CD1c-positive myeloid dendritic cell (primary cell): ENCODE measurements at regions not wholly inside any gene's neighbourhood (a gene's known extent, or its start where the extent isn't known, plus 50 kb on each side); places are given as distances from the start of the nearest gene placed in this dataset.
"Not testable (repeated sequence)": the region's sequence is repeated elsewhere in the genome, so short reads cannot be mapped to it uniquely, and the experiment has no call there.

Experiments
- DNase-seq: peaks from one replicate; pipeline ENCODE4 v3.0.0-alpha.2; 2016; ENCODE audit errors: extremely low spot score

GRCh38 chr11:80284946-80285785 is 844.3 kb upstream of the TENM4 start:
- no peak for DNase-seq

DNA sequence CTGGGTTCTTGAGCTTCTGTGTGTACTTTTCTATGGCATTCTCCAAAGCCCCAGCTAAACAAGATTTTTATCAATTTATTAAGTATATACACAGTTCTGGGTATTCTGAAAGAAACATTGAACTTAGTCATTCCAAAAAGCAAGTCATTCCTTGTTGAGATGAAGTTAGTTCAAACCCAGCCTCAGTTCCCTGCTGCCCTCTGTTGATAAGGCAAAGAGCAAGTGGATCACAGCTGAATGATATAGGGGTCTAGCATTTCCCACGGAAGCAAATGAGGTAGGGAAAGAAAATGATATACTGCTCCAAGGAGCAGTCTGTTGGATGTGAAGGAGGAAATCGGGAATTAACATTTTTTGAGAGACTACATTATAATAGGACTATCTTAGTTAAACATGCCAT is 841.8 kb upstream of the TENM4 start:
- no peak for DNase-seq

DNA sequence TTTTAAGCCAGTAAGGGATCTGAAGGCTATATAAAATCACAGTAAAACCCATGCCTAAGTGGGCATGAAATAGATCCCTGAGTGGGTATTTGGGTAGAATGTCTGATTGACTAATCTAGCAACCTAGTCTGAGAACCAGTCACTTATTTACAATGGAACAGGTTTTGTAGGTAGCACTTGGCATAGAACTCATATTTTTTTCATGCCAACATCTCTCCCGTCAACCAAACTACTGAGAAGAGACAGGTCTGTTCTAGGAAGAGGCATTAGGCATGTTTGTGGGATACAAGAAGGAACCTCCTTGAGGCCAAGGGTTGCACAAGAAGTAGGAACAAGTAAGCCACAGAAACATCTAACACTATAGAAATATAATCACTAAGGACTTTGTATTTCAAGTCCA is 840.4 kb upstream of the TENM4 start:
- DNase-seq: no peak

GRCh38 chr11:80280737-80281136 is 839.9 kb upstream of the TENM4 start:
- no peak for DNase-seq

DNA sequence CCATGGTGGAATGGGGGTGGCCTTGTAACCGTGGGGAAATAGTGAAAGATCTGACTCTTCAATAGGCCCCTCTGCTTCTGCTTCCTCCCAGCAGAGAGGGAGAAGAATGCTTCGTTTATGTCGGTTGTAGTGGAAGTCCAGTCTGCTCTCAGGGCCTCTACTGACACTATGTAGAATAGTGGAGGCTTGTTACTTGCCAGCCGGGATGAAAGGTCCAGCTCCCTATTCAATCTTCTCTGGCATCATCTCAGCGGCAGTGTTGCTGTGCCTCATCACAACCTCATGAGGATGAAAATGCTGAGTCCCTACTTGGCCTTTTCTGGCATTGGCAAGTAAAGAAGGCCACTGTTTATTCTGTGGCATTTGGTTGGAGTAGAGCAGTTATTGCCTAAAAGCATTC is 820.9 kb upstream of the TENM4 start:
- DNase-seq: no peak

DNA sequence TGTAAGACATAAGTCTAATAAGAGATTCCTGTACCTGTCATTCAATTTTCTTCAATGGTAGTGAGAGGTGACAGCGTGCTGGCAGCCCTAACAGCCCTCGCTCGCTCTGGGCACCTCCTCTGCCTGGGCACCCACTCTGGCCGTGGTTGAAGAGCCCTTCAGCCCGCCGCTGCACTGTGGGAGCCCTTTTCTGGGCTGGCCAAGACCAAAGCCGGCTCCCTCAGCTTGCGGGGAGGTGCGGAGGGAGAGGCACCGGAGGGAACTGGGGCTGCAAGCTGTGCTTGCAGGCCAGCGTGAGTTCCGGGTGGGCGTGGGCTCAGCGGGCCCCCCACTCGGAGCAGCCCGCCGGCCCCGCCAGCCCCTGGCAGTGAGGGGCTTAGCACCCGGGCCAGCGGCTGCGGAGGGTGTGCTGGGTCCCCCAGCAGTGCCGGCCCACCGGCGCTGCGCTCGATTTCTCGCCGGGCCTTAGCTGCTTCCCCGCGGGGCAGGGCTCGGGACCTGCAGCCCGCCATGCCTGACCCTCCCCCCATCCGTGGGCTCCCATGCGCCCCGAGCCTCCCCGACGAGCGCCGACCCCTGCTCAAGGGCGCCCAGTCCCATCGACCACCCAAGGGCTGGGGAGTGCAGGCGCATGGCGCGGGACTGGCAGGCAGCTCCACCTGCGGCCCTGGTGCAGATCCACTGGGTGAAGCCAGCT is 816.6 kb upstream of the TENM4 start:
- not testable (repeated sequence) for DNase-seq

DNA sequence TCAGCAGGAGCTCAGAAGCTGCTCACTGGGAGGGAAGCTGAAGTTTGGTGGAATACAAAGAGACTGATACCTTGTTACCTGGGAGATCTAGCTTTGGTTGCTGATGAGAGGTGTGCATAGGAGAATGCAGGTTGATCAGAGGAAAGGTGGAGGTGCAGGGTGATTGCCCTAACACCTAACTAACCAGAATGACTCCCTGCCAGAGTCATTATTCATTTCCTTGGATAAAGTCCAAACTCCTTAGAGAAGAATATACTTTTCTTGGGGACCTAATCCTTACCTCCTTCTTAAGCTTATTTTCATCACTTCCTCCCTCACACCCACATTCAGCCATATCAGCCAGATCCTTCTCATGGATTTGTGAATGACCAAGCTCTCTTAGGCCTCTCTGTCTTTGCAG is 814.2 kb upstream of the TENM4 start:
- DNase-seq: no peak

- DNase-seq: no peak
Measured at GRCh38 chr11:80241766-80242165, 800.9 kb upstream of the TENM4 start.

GRCh38 chr11:80240245-80240644 is 799.4 kb upstream of the TENM4 start:
- no peak for DNase-seq

GRCh38 chr11:80239217-80239616 is 798.4 kb upstream of the TENM4 start:
- DNase-seq: no peak

- no peak for DNase-seq
Measured at GRCh38 chr11:80227915-80228314, 787.1 kb upstream of the TENM4 start.

DNA sequence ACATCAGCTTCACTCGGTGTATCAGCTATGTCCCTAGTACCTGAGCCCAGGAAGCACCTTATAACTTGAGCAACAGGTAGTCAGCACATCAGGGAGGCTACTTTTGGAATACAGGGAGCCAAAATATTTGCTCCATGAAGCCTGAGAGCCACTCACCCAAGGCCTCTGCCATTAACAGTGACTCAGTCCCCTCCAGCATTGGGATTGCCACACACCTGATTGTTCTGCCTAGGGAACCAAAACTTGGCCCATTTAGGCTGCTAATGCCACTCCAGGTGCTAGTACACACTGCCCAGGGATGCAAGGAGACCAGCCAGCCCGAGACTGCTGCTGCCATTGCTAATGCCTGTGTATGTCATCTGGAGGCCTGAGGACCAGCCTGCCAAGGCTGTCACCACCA is 773.6 kb upstream of the TENM4 start:
- DNase-seq: no peak

- no peak for DNase-seq
Measured at GRCh38 chr11:80211673-80212072, 770.8 kb upstream of the TENM4 start.

DNA sequence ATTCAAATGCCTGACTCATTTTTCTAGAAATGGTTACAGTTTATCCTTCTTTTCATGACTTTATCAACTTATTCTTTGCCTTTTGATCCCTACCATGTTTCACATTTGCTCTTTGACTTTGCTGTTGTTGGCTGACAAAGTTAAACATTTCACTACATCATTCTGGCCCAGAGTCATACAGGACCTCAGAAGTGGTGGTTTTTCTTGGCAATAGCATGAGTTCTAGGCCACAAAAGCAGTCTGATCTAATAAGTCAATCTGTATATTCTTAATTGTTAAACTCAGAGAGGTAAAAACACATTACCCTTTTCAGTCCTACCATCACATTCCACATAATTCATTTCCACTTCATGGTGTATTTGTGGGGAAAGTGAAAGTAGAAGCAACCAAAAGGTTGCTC is 763.2 kb upstream of the TENM4 start:
- DNase-seq: no peak

DNA sequence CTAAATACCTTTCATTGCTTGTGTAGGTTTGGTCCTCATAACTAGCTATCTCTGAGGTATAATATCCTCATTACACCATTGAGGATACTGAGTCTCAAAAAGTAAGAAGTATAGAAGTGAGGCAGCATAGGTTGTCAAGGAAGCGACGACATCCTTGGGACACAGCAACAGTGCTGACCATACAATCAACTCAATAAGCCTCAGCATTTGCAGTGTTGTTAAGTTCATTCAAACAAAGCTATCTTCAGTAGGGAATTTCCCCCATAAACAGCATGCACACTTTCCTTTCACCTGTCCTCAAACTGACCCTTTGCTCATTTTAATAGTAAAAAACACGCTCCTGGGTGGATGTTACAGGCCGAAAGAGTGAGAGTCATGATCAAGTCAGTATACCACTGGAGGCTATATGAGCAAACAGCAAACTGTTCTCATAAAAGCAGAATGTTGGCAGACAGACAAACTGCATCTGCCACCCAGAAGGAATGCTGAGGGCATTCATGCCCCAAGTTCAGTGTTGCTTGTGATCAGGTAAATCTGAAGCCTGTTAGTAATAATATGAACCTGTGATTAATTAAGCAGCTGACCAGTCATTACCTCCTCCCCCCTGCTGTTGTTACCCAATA is 756.2 kb upstream of the TENM4 start:
- no peak for DNase-seq

DNA sequence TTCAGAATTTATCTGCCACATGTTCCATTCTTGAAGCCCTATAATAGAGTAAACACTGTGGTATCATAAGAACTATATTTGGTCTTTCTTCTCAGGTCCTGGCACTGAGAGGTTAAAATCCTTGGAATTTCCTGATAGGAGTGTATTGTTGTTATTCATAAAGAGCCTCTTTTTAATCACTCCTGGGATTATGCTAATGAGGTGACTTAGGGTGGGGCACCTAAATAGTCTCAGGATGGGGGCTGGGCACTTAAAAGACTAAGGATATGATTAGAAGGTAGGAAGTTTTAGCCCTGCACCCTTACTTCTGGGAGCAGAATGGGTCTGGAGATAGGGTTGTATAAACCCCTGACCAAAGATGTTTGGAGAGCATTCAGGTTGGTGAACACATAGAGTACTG is 755.2 kb upstream of the TENM4 start:
- DNase-seq: no peak

DNA sequence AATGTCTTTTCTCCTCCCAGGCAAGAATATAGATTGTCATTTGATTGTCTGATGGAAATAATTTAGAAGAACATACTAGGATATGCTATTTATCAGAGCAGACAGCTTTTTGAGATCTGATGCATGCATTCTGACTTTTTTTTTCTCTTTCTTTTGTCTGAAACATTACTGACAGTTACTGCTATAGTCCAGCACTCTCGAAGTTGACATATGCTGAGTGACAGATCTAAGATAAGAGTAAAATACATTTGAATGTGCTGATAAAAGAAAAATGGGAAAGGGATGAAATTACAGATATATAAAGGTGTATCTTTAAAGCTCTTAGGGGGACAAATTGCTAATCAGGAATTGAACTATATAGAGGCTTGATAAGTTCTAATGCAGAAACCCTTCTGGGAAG is 753.8 kb upstream of the TENM4 start:
- no peak for DNase-seq

- no peak for DNase-seq
Measured at GRCh38 chr11:80194016-80194415, 753.2 kb upstream of the TENM4 start.

DNA sequence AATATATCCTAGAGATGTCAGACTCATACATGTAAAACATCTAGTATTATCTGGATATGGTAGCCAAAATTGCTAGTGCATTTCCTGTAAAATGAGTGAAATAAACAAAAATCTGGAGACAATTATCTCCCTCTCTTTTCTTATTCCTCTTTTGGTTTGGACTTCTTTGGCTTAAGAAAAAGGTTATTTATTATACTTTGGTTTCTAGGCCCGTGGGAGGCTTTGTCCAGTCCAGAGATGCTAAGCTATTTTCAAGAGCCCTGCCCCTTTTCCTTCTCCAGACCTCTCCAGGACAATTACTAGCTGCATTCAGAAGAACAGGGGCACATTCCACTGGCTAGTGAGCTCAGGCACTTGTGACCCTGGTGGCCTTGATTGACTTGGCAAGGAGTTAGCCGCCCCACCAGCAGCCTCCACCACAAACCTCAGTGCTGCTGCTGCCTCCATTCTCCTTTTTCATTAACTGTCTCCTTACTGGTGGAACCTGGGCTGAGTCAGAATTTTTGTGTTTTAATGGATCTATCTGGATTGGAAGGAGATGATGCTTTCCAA is 747.3 kb upstream of the TENM4 start:
- DNase-seq: no peak

GRCh38 chr11:80186692-80187091 is 745.9 kb upstream of the TENM4 start:
- no peak for DNase-seq

DNA sequence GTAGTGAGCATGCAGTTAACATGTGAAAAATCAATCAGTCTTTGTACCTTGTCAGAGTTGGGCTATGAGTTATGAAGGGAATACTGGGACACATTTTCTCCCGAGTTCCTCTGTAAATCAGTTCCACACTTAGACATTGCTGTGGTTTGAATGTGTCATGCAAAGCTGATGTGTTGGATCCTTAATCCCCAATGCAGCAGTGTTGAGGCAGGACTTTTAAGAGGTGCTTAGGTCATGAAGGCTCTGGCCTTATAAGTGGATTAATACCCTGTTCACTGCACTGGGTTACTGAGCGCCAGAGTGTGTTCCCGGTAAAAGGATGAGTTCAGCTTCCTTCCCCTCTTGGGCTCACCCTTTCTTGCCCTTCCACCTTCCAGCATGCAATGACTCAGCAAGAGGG is 742.1 kb upstream of the TENM4 start:
- no peak for DNase-seq

DNA sequence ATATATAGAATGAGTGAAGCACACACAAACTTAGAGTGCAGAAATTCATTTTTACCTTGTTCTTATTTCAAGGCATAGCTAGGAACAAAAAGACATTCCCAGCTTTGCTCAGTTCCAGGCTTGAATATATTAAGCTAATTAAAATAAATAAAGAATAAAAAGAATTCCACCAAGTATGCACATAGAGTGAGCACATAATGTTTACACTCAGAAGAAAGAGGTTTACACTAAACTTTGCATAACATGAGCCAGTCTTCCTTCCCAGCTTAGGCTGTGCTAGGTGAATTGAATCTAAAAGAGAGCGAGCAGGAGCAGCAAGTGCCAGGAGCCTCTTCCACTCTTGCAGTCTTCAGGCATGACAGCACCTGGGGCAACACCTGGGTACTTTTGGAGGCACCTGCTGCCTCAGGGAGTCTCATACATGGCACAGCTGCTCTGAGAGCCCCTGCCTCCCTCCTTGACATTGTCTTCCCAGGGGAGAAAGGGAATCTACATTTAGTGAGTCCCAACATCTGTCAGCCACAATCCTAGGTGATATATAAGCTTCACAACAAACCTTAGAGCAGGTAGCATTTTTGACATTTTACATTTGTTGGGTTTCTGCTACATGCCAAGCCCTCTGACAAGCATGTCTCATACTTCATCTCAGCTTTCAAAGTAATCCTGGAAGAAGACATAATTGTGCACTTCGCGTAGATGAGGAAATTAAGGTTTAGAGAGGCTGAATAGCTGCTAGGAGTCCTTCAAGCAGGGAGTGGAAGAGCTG is 732.7 kb upstream of the TENM4 start:
- DNase-seq: no peak
